GM23338 (cell line): ENCODE measurements at regions not wholly inside any gene's neighbourhood (a gene's known extent, or its start where the extent isn't known, plus 50 kb on each side); places are given as distances from the start of the nearest gene placed in this dataset.

ENCODE experiments used
- ATAC-seq: fragments of 200-7000 bp; cut with Tn5 transposase; 3 replicates; pipeline ENCODE4 v1.9.1; 2020
- DNase-seq: peaks from one replicate; pipeline ENCODE4 v3.0.0-alpha.2; 2015; ENCODE audit warnings: low spot score
- H2AFZ ChIP-seq: fragments of 200-600 bp; sonication (generic); 2 replicates; pipeline ENCODE4 v1.8.0; 2016; ENCODE audit warnings: antibody characterized with exemption, mild to moderate bottlenecking, moderate library complexity
- H3F3A ChIP-seq: fragments of 200-600 bp; sonication (generic); replicated peaks from 2 replicates; pipeline ENCODE4 v1.8.0; 2017; ENCODE audit warnings: antibody characterized with exemption, mixed run types, low read depth
- H3K27ac ChIP-seq: fragments of 200-600 bp; sonication (generic); 2 replicates; pipeline ENCODE4 v1.6.1; 2016; ENCODE audit warnings: low read depth
- H3K27me3 ChIP-seq: fragments of 200-600 bp; sonication (generic); 2 replicates; pipeline ENCODE4 v1.8.0; 2016; ENCODE audit warnings: mild to moderate bottlenecking, mixed run types, moderate library complexity; ENCODE audit not compliant: insufficient read depth
- H3K36me3 ChIP-seq: fragments of 200-600 bp; sonication (generic); 2 replicates; pipeline ENCODE4 v1.8.0; 2016; ENCODE audit warnings: mild to moderate bottlenecking; ENCODE audit not compliant: insufficient read depth
- H3K4me1 ChIP-seq: fragments of 200-600 bp; sonication (generic); 2 replicates; pipeline ENCODE4 v1.8.0; 2016; ENCODE audit warnings: mild to moderate bottlenecking, moderate library complexity; ENCODE audit not compliant: insufficient read depth
- H3K4me2 ChIP-seq: fragments of 200-600 bp; sonication (generic); 2 replicates; pipeline ENCODE4 v1.7.1; 2017; ENCODE audit warnings: mixed run types
- H3K4me3 ChIP-seq: fragments of 200-600 bp; sonication (generic); 2 replicates; pipeline ENCODE4 v1.6.1; 2016; ENCODE audit warnings: mixed run types
- H3K79me2 ChIP-seq: fragments of 200-600 bp; sonication (generic); replicated peaks from 2 replicates; pipeline ENCODE4 v1.8.0; 2017; ENCODE audit warnings: mild to moderate bottlenecking; ENCODE audit not compliant: insufficient read depth
- H3K9me2 ChIP-seq: fragments of 200-600 bp; sonication (generic); 2 replicates; pipeline ENCODE4 v1.8.0; 2017; ENCODE audit not compliant: insufficient read depth
- H4K20me1 ChIP-seq: fragments of 200-600 bp; sonication (generic); replicated peaks from 2 replicates; pipeline ENCODE4 v1.8.0; 2017; ENCODE audit warnings: mild to moderate bottlenecking; ENCODE audit not compliant: insufficient read depth
- H3K27ac Mint-ChIP-seq: 2 replicates; pipeline ENCODE4 v1.8.0; 2020; ENCODE audit warnings: inconsistent platforms, mild to moderate bottlenecking, moderate library complexity, mixed read lengths
- H3K27me3 Mint-ChIP-seq: 3 replicates; pipeline ENCODE4 v1.8.0; 2022; ENCODE audit warnings: low read depth, mild to moderate bottlenecking, moderate library complexity, mixed read lengths, inconsistent platforms; ENCODE audit not compliant: insufficient read depth, poor library complexity
- H3K36me3 Mint-ChIP-seq: 3 replicates; pipeline ENCODE4 v1.8.0; 2021; ENCODE audit warnings: low read depth, mild to moderate bottlenecking, inconsistent platforms, moderate library complexity, mixed read lengths
- H3K4me1 Mint-ChIP-seq: 3 replicates; pipeline ENCODE4 v1.8.0; 2020; ENCODE audit warnings: mild to moderate bottlenecking, inconsistent platforms, mixed read lengths
- H3K4me3 Mint-ChIP-seq: 3 replicates; pipeline ENCODE4 v1.8.0; 2021; ENCODE audit warnings: moderate library complexity, mild to moderate bottlenecking, inconsistent platforms, mixed read lengths
- H3K9me3 Mint-ChIP-seq: 3 replicates; pipeline ENCODE4 v1.8.0; 2020; ENCODE audit warnings: moderate library complexity, mild to moderate bottlenecking, inconsistent platforms, mixed read lengths
- JUNB ChIP-seq: IDR thresholded peaks from one replicate; pipeline ENCODE4 v1.6.1; 2016; ENCODE audit warnings: antibody characterized with exemption; ENCODE audit not compliant: unreplicated experiment
- STAT1 ChIP-seq: IDR thresholded peaks from one replicate; pipeline ENCODE4 v1.6.1; 2016; ENCODE audit warnings: antibody characterized with exemption; ENCODE audit not compliant: unreplicated experiment
- ZNF114 ChIP-seq: fragments of 250-450 bp; sonication (Bioruptor Pico); IDR thresholded peaks from 2 replicates; pipeline ENCODE4 v1.5.0; 2020; ENCODE audit warnings: mild to moderate bottlenecking, moderate library complexity
- ZNF331 ChIP-seq: fragments of 250-450 bp; sonication (Bioruptor Pico); IDR thresholded peaks from 2 replicates; pipeline ENCODE4 v1.5.0; 2020; ENCODE audit warnings: low read depth, mild to moderate bottlenecking, moderate library complexity
- TF ChIP-seq, protein P1 (sequence below): fragments of 250-450 bp; sonication (Bioruptor Pico); IDR thresholded peaks from 2 replicates; pipeline ENCODE4 v1.5.0; 2020; ENCODE audit warnings: mild to moderate bottlenecking, moderate library complexity
- TF ChIP-seq, protein P2 (sequence below), 2 experiments: fragments of 200-600 bp in 1 of 2; sonication (generic) in 1 of 2; conservative IDR thresholded peaks; 2 replicates each; pipeline versions ENCODE4 v1.5.1 to v1.6.1; 2016 to 2017; ENCODE audit warnings: antibody characterized with exemption in 2 of 2, low read depth in 2 of 2, mild to moderate bottlenecking in 2 of 2, moderate library complexity in 1 of 2
- TF ChIP-seq, protein P3 (sequence below): IDR thresholded peaks from 2 replicates; pipeline ENCODE4 v1.6.1; 2016; ENCODE audit warnings: antibody characterized with exemption

DNA sequence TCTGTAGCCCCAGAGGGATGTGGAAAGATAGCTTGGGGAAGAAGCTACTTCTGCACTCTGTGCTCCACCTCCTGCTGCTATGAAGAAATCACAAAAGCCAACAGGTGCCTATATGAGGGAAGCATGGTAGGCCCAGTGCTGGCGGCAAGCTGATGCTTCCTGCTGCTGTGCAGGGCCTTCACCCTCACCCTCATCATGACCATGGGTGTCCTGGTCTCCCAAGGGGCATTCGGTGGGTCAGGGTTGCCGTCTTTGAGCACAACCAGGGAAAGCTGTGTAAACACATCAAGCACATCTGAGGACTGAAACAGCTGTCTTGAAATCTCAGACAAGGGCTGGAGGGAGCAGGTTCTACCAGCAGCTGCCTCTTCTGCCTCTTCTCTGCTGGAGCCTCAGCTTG, 184.0 kb downstream of the FNDC1 start:
- DNase-seq (no peak), ATAC-seq (no peak)
- no peak overlapping the region for H3K4me3 Mint-ChIP-seq
- no peaks in the 10 kb centered on the region for H3K27me3 Mint-ChIP-seq
- TF ChIP-seq STAT1, result no peak
- no peak for TF ChIP-seq JUNB
- TF ChIP-seq, protein P1, sequence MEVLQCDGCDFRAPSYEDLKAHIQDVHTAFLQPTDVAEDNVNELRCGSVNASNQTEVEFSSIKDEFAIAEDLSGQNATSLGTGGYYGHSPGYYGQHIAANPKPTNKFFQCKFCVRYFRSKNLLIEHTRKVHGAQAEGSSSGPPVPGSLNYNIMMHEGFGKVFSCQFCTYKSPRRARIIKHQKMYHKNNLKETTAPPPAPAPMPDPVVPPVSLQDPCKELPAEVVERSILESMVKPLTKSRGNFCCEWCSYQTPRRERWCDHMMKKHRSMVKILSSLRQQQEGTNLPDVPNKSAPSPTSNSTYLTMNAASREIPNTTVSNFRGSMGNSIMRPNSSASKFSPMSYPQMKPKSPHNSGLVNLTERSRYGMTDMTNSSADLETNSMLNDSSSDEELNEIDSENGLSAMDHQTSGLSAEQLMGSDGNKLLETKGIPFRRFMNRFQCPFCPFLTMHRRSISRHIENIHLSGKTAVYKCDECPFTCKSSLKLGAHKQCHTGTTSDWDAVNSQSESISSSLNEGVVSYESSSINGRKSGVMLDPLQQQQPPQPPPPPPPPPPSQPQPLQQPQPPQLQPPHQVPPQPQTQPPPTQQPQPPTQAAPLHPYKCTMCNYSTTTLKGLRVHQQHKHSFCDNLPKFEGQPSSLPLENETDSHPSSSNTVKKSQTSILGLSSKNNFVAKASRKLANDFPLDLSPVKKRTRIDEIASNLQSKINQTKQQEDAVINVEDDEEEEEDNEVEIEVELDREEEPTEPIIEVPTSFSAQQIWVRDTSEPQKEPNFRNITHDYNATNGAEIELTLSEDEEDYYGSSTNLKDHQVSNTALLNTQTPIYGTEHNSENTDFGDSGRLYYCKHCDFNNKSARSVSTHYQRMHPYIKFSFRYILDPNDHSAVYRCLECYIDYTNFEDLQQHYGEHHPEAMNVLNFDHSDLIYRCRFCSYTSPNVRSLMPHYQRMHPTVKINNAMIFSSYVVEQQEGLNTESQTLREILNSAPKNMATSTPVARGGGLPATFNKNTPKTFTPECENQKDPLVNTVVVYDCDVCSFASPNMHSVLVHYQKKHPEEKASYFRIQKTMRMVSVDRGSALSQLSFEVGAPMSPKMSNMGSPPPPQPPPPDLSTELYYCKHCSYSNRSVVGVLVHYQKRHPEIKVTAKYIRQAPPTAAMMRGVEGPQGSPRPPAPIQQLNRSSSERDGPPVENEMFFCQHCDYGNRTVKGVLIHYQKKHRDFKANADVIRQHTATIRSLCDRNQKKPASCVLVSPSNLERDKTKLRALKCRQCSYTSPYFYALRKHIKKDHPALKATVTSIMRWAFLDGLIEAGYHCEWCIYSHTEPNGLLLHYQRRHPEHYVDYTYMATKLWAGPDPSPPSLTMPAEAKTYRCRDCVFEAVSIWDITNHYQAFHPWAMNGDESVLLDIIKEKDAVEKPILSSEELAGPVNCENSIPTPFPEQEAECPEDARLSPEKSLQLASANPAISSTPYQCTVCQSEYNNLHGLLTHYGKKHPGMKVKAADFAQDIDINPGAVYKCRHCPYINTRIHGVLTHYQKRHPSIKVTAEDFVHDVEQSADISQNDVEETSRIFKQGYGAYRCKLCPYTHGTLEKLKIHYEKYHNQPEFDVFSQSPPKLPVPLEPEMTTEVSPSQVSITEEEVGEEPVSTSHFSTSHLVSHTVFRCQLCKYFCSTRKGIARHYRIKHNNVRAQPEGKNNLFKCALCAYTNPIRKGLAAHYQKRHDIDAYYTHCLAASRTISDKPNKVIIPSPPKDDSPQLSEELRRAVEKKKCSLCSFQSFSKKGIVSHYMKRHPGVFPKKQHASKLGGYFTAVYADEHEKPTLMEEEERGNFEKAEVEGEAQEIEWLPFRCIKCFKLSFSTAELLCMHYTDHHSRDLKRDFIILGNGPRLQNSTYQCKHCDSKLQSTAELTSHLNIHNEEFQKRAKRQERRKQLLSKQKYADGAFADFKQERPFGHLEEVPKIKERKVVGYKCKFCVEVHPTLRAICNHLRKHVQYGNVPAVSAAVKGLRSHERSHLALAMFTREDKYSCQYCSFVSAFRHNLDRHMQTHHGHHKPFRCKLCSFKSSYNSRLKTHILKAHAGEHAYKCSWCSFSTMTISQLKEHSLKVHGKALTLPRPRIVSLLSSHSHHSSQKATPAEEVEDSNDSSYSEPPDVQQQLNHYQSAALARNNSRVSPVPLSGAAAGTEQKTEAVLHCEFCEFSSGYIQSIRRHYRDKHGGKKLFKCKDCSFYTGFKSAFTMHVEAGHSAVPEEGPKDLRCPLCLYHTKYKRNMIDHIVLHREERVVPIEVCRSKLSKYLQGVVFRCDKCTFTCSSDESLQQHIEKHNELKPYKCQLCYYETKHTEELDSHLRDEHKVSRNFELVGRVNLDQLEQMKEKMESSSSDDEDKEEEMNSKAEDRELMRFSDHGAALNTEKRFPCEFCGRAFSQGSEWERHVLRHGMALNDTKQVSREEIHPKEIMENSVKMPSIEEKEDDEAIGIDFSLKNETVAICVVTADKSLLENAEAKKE, result no peak
- TF ChIP-seq ZNF331 (CRISPR knock-in tag), result no peak
- no peak for TF ChIP-seq ZNF114 (CRISPR knock-in tag)
- TF ChIP-seq, protein P2, sequence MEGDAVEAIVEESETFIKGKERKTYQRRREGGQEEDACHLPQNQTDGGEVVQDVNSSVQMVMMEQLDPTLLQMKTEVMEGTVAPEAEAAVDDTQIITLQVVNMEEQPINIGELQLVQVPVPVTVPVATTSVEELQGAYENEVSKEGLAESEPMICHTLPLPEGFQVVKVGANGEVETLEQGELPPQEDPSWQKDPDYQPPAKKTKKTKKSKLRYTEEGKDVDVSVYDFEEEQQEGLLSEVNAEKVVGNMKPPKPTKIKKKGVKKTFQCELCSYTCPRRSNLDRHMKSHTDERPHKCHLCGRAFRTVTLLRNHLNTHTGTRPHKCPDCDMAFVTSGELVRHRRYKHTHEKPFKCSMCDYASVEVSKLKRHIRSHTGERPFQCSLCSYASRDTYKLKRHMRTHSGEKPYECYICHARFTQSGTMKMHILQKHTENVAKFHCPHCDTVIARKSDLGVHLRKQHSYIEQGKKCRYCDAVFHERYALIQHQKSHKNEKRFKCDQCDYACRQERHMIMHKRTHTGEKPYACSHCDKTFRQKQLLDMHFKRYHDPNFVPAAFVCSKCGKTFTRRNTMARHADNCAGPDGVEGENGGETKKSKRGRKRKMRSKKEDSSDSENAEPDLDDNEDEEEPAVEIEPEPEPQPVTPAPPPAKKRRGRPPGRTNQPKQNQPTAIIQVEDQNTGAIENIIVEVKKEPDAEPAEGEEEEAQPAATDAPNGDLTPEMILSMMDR (conservative IDR thresholded peaks at IDR 0.05; ENCODE audit: low read depth in 2 of 2), result no peak
- TF ChIP-seq, protein P3, sequence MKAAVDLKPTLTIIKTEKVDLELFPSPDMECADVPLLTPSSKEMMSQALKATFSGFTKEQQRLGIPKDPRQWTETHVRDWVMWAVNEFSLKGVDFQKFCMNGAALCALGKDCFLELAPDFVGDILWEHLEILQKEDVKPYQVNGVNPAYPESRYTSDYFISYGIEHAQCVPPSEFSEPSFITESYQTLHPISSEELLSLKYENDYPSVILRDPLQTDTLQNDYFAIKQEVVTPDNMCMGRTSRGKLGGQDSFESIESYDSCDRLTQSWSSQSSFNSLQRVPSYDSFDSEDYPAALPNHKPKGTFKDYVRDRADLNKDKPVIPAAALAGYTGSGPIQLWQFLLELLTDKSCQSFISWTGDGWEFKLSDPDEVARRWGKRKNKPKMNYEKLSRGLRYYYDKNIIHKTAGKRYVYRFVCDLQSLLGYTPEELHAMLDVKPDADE, result no peak
- no peak overlapping the region for H3K27ac Mint-ChIP-seq
- no peaks in the 10 kb centered on the region for H3K36me3 ChIP-seq
- no peaks in the 10 kb centered on the region for H3K79me2 ChIP-seq
- H3F3A ChIP-seq, result no peaks in the 10 kb centered on the region
- no peaks in the 10 kb centered on the region for H4K20me1 ChIP-seq
- no peak overlapping the region for H3K27ac ChIP-seq
- no peaks in the 10 kb centered on the region for H3K4me1 Mint-ChIP-seq
- no peak overlapping the region for H3K4me3 ChIP-seq
- no peak overlapping the region for H3K4me2 ChIP-seq
- no peaks in the 10 kb centered on the region for H3K9me2 ChIP-seq
- H3K36me3 Mint-ChIP-seq, result no peaks in the 10 kb centered on the region
- H3K4me1 ChIP-seq, result no peaks in the 10 kb centered on the region
- no peaks in the 10 kb centered on the region for H3K27me3 ChIP-seq
- no peaks in the 10 kb centered on the region for H3K9me3 Mint-ChIP-seq
- H2AFZ ChIP-seq, result no peak overlapping the region
